Hepatocyte (in vitro differentiated cells): ENCODE measurements at regions not wholly inside any gene's neighbourhood (a gene's known extent, or its start where the extent isn't known, plus 50 kb on each side); places are given as distances from the start of the nearest gene placed in this dataset.

Experiments used
- DNase-seq: peaks from one replicate; pipeline ENCODE4 v3.0.0-alpha.2; 2016; ENCODE audit warnings: low spot score
- H2AFZ ChIP-seq: fragments of 200-600 bp; sonication (generic); 2 replicates; pipeline ENCODE4 v1.6.0; 2016; ENCODE audit warnings: antibody characterized with exemption, mild to moderate bottlenecking
- H3K27ac ChIP-seq: fragments of 200-600 bp; sonication (generic); 2 replicates; pipeline ENCODE4 v1.5.1; 2016; ENCODE audit warnings: mild to moderate bottlenecking
- H3K27me3 ChIP-seq: fragments of 200-600 bp; sonication (generic); 2 replicates; pipeline ENCODE4 v1.6.1; 2016
- H3K36me3 ChIP-seq: fragments of 200-600 bp; sonication (generic); replicated peaks from 2 replicates; pipeline ENCODE4 v1.5.1; 2016; ENCODE audit warnings: low read depth; ENCODE audit not compliant: insufficient read depth
- H3K4me1 ChIP-seq: fragments of 200-600 bp; sonication (generic); 2 replicates; pipeline ENCODE4 v1.5.1; 2016; ENCODE audit warnings: mild to moderate bottlenecking, moderate library complexity; ENCODE audit not compliant: insufficient read depth
- H3K4me2 ChIP-seq: fragments of 200-600 bp; sonication (generic); 2 replicates; pipeline ENCODE4 v1.6.0; 2016
- H3K4me3 ChIP-seq: fragments of 200-600 bp; sonication (generic); 2 replicates; pipeline ENCODE4 v1.5.1; 2016; ENCODE audit warnings: mild to moderate bottlenecking
- H3K79me2 ChIP-seq: fragments of 200-600 bp; sonication (generic); 2 replicates; pipeline ENCODE4 v1.6.0; 2017; ENCODE audit warnings: mild to moderate bottlenecking
- H3K9me2 ChIP-seq: fragments of 200-600 bp; sonication (generic); replicated peaks from 2 replicates; pipeline ENCODE4 v1.6.0; 2017; ENCODE audit warnings: mild to moderate bottlenecking; ENCODE audit not compliant: insufficient read depth
- H3K9me3 ChIP-seq: fragments of 200-600 bp; sonication (generic); 2 replicates; pipeline ENCODE4 v1.5.1; 2016; ENCODE audit warnings: low read depth, mild to moderate bottlenecking
- H4K20me1 ChIP-seq: fragments of 200-600 bp; sonication (generic); 2 replicates; pipeline ENCODE4 v1.6.0; 2016; ENCODE audit warnings: mild to moderate bottlenecking; ENCODE audit not compliant: insufficient read depth, poor library complexity, severe bottlenecking
- CTCF ChIP-seq: fragments of 200-600 bp; sonication (generic); IDR thresholded peaks from 2 replicates; pipeline ENCODE4 v1.5.1; 2016; ENCODE audit warnings: antibody characterized with exemption, mild to moderate bottlenecking; ENCODE audit not compliant: poor library complexity
- EZH2 ChIP-seq: fragments of 200-600 bp; sonication (generic); IDR thresholded peaks from 2 replicates; pipeline ENCODE4 v1.6.1; 2016; ENCODE audit warnings: antibody characterized with exemption, mild to moderate bottlenecking, borderline replicate concordance
- EZH2phosphoT487 ChIP-seq: fragments of 200-600 bp; sonication (generic); IDR thresholded peaks from one replicate; pipeline ENCODE4 v1.6.1; 2018; ENCODE audit warnings: antibody characterized with exemption, mild to moderate bottlenecking, low read depth, moderate library complexity; ENCODE audit not compliant: unreplicated experiment, severe bottlenecking
- WGBS: methylation state at CpG from one replicate; pipeline ENCODE4 v1.1.6; 2016; ENCODE audit warnings: low lambda C conversion rate; ENCODE audit errors: missing lambda C conversion rate; 5-methylcytosine and 5-hydroxymethylcytosine counted together

- Histone ChIP-seq H4K20me1 (no peaks in the 10 kb centered on the region), H3K9me2 (no peaks in the 10 kb centered on the region), H3K4me3 (no peak overlapping the region), H3K9me3 (no peaks in the 10 kb centered on the region), H3K36me3 (no peaks in the 10 kb centered on the region), H3K79me2 (no peaks in the 10 kb centered on the region), H2AFZ (no peak overlapping the region), H3K27ac (no peak overlapping the region), H3K27me3 (no peaks in the 10 kb centered on the region), H3K4me1 (no peaks in the 10 kb centered on the region), H3K4me2 (no peak overlapping the region)
- no peak for DNase-seq
- 71% methylated on average over 4 of the region's 4 CpGs for WGBS
- TF ChIP-seq EZH2 (no peak), EZH2phosphoT487 (no peak), CTCF (no peak)
These were observed 377.2 kb upstream of the VWC2 start for GRCh38 chr7:49396229-49396628.

GRCh38 chr7:49397750-49398149 lies 375.7 kb upstream of the VWC2 start:
- Histone ChIP-seq H3K27ac (no peak overlapping the region), H3K4me2 (no peak overlapping the region), H3K9me2 (no peaks in the 10 kb centered on the region), H3K79me2 (no peaks in the 10 kb centered on the region), H2AFZ (no peak overlapping the region), H3K4me3 (no peak overlapping the region), H3K4me1 (no peaks in the 10 kb centered on the region), H3K9me3 (no peaks in the 10 kb centered on the region), H3K36me3 (no peaks in the 10 kb centered on the region), H4K20me1 (no peaks in the 10 kb centered on the region), H3K27me3 (no peaks in the 10 kb centered on the region)
- TF ChIP-seq EZH2 (no peak), CTCF (no peak)
- WGBS = 88% methylated on average over 4 of the region's 4 CpGs
- no peak for DNase-seq

GRCh38 chr7:49398236-49398635 lies 375.2 kb upstream of the VWC2 start:
- H3K4me3 ChIP-seq = no peak overlapping the region
- H3K27ac ChIP-seq = no peak overlapping the region
- H3K9me2 ChIP-seq = no peaks in the 10 kb centered on the region
- no peak for DNase-seq
- 90% methylated on average over 5 of the region's 5 CpGs for WGBS
- no peaks in the 10 kb centered on the region for H3K4me1 ChIP-seq
- H3K4me2 ChIP-seq = no peak overlapping the region
- H3K27me3 ChIP-seq = no peaks in the 10 kb centered on the region
- H3K36me3 ChIP-seq = no peaks in the 10 kb centered on the region
- H4K20me1 ChIP-seq = no peaks in the 10 kb centered on the region
- TF ChIP-seq CTCF (no peak), EZH2 (no peak)
- H3K79me2 ChIP-seq = no peaks in the 10 kb centered on the region
- H2AFZ ChIP-seq = no peak overlapping the region
- H3K9me3 ChIP-seq = no peaks in the 10 kb centered on the region

- Histone ChIP-seq H3K4me2 (no peak overlapping the region), H3K9me2 (no peaks in the 10 kb centered on the region), H4K20me1 (no peaks in the 10 kb centered on the region), H2AFZ (no peak overlapping the region), H3K27ac (no peak overlapping the region), H3K9me3 (no peaks in the 10 kb centered on the region), H3K79me2 (no peaks in the 10 kb centered on the region), H3K27me3 (no peaks in the 10 kb centered on the region), H3K4me3 (no peak overlapping the region), H3K36me3 (no peaks in the 10 kb centered on the region), H3K4me1 (no peaks in the 10 kb centered on the region)
- TF ChIP-seq CTCF (no peak), EZH2 (no peak), EZH2phosphoT487 (no peak)
- no peak for DNase-seq
- 58% methylated on average over 3 of the region's 3 CpGs for WGBS
These were observed 374.7 kb upstream of the VWC2 start for GRCh38 chr7:49398746-49399145.
